ENCODE measurements at regions not wholly inside any gene's neighbourhood (a gene's known extent, or its start where the extent isn't known, plus 50 kb on each side); places are given as distances from the start of the nearest gene placed in this dataset.

DNA sequence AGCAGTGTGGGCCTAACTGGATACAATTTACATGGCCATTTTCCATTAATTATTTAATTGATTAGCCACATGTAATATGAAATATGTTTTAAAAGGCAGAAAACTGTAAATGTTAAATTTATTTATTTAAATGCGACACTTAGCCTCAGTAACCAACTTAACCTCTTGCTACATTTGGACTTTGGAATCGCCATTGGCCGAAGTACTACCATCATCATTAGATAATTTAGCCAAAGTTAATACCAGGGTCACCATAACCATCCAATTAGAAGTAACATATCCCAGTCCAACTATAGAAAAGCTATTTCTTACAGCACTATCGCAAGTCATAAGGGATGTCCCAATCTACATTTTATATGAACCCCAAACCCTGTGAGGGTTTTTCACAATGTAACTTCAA lies 558.6 kb upstream of the IGFBP3 start:
- TF ChIP-seq, protein P1, sequence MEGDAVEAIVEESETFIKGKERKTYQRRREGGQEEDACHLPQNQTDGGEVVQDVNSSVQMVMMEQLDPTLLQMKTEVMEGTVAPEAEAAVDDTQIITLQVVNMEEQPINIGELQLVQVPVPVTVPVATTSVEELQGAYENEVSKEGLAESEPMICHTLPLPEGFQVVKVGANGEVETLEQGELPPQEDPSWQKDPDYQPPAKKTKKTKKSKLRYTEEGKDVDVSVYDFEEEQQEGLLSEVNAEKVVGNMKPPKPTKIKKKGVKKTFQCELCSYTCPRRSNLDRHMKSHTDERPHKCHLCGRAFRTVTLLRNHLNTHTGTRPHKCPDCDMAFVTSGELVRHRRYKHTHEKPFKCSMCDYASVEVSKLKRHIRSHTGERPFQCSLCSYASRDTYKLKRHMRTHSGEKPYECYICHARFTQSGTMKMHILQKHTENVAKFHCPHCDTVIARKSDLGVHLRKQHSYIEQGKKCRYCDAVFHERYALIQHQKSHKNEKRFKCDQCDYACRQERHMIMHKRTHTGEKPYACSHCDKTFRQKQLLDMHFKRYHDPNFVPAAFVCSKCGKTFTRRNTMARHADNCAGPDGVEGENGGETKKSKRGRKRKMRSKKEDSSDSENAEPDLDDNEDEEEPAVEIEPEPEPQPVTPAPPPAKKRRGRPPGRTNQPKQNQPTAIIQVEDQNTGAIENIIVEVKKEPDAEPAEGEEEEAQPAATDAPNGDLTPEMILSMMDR (IDR thresholded peaks at IDR 0.05), result no peak
- Histone ChIP-seq H3K4me3 (no peak overlapping the region), H3K27ac (no peak overlapping the region)
- DNase-seq (ENCODE audit: low spot score), result no peak

DNA sequence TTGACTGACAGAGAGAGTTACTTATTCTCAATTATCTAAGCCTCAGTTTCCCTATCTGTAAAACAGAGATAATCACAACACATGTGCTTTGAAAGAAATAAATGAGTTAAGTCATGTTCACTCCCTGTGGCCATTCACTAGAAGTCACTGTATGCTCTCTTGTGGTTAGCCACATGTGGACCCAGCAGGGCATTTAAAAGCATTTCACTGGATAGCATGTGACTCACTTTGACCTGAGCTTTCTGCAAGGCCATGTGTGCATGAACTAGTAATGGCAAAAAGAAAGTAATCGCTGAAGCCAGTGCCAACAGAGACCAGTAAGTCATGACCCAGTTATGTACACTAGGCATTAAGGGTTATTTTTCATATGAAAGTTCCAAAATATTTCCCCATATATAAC lies 557.0 kb upstream of the IGFBP3 start:
- TF ChIP-seq, protein P1 (IDR thresholded peaks at IDR 0.05), result no peak
- Histone ChIP-seq H3K4me3 (no peak overlapping the region), H3K27ac (no peak overlapping the region)
- DNase-seq (ENCODE audit: low spot score), result no peak

DNA sequence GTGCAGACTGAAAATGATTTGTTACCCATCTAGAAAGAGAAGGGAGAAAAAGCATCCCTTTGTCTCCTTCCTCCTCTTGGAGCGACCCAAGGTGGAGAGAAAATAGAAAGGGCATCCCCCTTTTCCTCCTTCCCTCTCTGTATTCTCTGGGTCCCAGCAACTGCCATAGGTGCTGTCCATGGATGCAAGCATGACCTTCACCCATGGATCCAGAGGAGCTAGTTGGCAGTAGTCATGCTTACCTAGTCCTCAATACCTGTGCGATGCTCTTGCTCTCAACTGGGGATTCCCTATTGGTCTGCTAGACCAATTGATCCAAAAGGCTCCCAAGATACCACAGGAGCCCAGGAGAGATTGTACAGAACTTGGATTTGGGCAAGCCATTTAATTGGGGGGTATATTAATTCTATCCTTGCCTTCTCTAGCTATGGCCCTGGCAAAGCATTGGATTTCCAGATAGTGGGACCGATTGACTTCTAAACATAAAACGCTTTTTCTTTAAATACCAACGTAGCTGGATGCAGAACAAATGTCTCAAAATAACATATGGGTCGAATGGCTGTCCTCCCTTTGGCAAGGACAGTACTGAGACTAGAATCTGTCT lies 547.8 kb upstream of the IGFBP3 start:
- TF ChIP-seq, protein P1 (IDR thresholded peaks at IDR 0.05), result no peak
- Histone ChIP-seq H3K27ac (no peak overlapping the region), H3K4me3 (no peak overlapping the region)
- DNase-seq (ENCODE audit: low spot score), result no peak

DNA sequence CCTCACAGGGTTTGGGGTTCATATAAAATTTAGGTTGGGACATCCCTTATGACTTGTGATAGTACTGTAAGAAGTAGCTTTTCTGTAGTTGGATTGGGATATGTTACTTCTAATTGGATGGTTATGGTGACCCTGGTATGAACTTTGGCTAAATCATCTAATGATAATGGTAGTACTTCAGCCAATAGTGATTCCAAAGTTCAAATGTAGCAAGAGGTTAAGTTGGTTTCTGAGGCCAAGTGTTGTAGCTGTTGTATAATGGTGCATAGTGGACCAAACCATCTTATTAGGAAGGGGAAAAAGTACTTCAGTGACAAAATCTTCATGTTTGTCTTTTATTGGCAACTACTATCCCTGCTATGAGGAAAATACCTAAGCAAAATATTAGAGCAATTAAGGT lies 542.1 kb upstream of the IGFBP3 start:
- DNase-seq (ENCODE audit: low spot score), result no peak
- TF ChIP-seq, protein P1 (IDR thresholded peaks at IDR 0.05), result no peak
- Histone ChIP-seq H3K27ac (no peak overlapping the region), H3K4me3 (no peak overlapping the region)

DNA sequence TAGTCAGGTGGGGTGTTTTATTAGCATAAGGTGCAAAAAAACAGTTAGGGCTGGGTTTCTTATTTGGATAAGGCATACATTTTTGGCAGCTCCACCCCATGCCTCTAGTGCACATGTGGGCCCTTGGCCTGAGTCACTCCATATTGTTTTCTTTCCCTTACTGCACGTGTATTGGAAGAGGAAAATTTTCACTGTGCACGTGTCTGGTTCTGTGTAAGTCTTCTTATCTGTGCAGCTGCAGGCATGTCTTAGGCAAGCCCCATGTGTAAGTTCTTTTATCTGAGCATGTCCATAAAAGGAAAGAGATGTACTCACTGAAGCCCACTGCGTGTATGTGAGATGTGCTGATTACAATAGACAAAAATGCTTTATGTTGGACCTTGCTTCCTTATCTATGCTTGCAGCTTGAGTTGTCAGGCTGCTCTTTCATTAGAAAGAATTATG lies 540.3 kb upstream of the IGFBP3 start:
- DNase-seq (ENCODE audit: low spot score), result no peak
- TF ChIP-seq, protein P1 (IDR thresholded peaks at IDR 0.05), result no peak
- H3K4me3 ChIP-seq, result no peak overlapping the region
- no peak overlapping the region for H3K27ac ChIP-seq

DNA sequence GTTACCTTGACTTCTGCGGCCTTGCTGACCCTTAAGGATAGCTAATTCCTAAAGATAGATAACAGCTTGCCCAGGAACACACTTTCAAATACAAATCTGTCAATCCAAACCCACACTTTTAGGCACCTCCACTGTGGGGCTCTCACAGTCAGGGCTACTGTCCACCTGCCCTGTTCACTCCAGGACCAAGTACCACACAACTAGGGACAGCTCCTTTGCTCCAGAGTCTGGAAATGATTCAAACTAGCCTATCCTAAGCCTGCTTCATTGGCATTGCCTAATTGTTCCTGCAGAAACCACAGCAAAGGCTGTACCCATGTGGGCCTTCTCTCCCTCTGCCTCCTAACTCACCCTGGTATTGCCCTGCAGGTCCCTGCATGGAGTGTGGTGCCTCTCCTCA lies 538.9 kb upstream of the IGFBP3 start:
- Histone ChIP-seq H3K4me3 (no peak overlapping the region), H3K27ac (no peak overlapping the region)

DNA sequence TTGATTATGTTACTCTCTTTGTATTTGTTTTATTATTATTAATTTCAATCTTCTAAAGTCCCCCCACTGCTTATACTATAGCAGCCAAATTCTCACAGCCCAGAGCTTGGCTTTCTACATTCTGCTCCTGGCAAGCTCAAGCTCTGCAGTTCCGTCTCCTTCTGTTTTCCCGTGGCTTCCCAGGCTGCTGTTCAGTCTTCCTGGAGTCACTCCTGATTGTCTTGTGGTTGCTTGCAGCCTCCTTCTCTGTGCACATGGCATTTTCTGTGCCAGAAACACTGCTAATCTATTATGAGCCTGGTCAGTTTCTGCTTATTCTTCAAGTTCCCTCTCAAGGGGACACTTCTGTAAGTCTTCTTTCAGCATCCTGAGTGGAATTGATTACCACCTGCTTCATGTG lies 533.7 kb upstream of the IGFBP3 start:
- H3K4me3 ChIP-seq, result no peak overlapping the region
- no peak overlapping the region for H3K27ac ChIP-seq
- TF ChIP-seq, protein P1 (IDR thresholded peaks at IDR 0.05), result no peak
- DNase-seq (ENCODE audit: low spot score), result no peak

More for the DNA sequence above, 538.9 kb upstream of the IGFBP3 start:
- no peak for DNase-seq (ENCODE audit: low spot score)
- TF ChIP-seq, protein P1 (IDR thresholded peaks at IDR 0.05), result no peak
